ENCODE measurements at regions not wholly inside any gene's neighbourhood (a gene's known extent, or its start where the extent isn't known, plus 50 kb on each side); places are given as distances from the start of the nearest gene placed in this dataset.

GRCh38 chrX:39096599-39096998 lies 295.3 kb downstream of the MID1IP1 start:
- Histone ChIP-seq H3K18ac (ENCODE audit: low read depth in 1 of 2, low read length in 2 of 2) (no peak overlapping the region), H2BK15ac (ENCODE audit: low read depth, poor library complexity, severe bottlenecking) (no peak overlapping the region), H3K4me2 (ENCODE audit: low read length, poor library complexity, severe bottlenecking) (no peak overlapping the region), H3K79me1 (replicated peaks; ENCODE audit: low read length, poor library complexity, severe bottlenecking) (no peaks in the 10 kb centered on the region), H3K36me3 (ENCODE audit: control insufficient read depth in 1 of 2, insufficient read depth in 2 of 2, low read depth in 1 of 2, low read length in 2 of 2) (no peaks in the 10 kb centered on the region), H4K8ac (ENCODE audit: low read length) (no peak overlapping the region), H2BK12ac (ENCODE audit: low read length in 2 of 2) (no peak overlapping the region), H3K4me1 (ENCODE audit: control insufficient read depth, insufficient read depth, low read depth, low read length) (no peaks in the 10 kb centered on the region), H3K14ac (ENCODE audit: low read length in 2 of 2) (no peak overlapping the region), H2BK120ac (ENCODE audit: low read depth, low read length) (no peak overlapping the region), H2BK5ac (ENCODE audit: low read depth, low read length, poor library complexity, severe bottlenecking) (no peak overlapping the region), H2AK5ac (ENCODE audit: low read length, severe bottlenecking) (no peak overlapping the region), H3K27me3 (ENCODE audit: control insufficient read depth in 1 of 2, insufficient read depth in 1 of 2, low read length in 2 of 2) (no peaks in the 10 kb centered on the region), H2AFZ (ENCODE audit: low read depth, low read length) (no peak overlapping the region), H3K9ac (ENCODE audit: low read length) (no peak overlapping the region), H3K27ac (ENCODE audit: low read length, poor library complexity, severe bottlenecking) (no peak overlapping the region), H3K23ac (ENCODE audit: low read length in 2 of 2) (no peak overlapping the region), H4K91ac (ENCODE audit: low read length) (no peak overlapping the region), H3K4ac (ENCODE audit: low read depth in 1 of 2, low read length in 2 of 2) (no peak overlapping the region), H3K9me3 (ENCODE audit: control insufficient read depth, low read length) (no peaks in the 10 kb centered on the region), H3K4me3 (ENCODE audit: insufficient read depth in 1 of 2, low read depth in 1 of 2, low read length in 2 of 2) (no peak overlapping the region)
- WGBS, result 46% methylated on average over 1 of the region's 1 CpG
- no peak for DNase-seq

DNA sequence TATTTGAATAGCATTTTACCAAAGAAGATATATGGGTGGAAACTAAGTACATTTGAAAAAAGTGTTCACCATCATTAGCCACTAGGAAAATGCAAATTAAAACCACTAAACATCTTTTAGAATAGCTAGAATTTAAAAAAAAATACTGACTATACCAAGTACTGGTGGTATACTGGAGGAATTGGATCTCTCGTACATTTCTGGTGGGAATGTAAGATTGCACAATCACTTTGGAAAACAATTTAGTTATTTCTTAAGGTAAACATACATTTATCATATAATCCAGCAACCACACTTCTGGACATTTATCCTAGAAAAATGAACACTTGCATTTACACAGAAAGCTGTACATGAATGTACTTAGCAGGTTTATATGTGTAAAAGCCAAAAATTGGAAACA lies 303.5 kb downstream of the MID1IP1 start:
- Histone ChIP-seq H3K27ac (ENCODE audit: low read length, poor library complexity, severe bottlenecking) (no peak overlapping the region), H3K9ac (ENCODE audit: low read length) (no peak overlapping the region), H3K9me3 (ENCODE audit: control insufficient read depth, low read length) (peaks cover 19% of the 10 kb centered on the region), H2BK5ac (ENCODE audit: low read depth, low read length, poor library complexity, severe bottlenecking) (no peak overlapping the region), H4K8ac (ENCODE audit: low read length) (no peak overlapping the region), H3K79me1 (replicated peaks; ENCODE audit: low read length, poor library complexity, severe bottlenecking) (no peaks in the 10 kb centered on the region), H3K4me1 (ENCODE audit: control insufficient read depth, insufficient read depth, low read depth, low read length) (no peaks in the 10 kb centered on the region), H2BK120ac (ENCODE audit: low read depth, low read length) (no peak overlapping the region), H3K4me2 (ENCODE audit: low read length, poor library complexity, severe bottlenecking) (no peak overlapping the region), H3K27me3 (ENCODE audit: control insufficient read depth in 1 of 2, insufficient read depth in 1 of 2, low read length in 2 of 2) (no peaks in the 10 kb centered on the region), H3K18ac (ENCODE audit: low read depth in 1 of 2, low read length in 2 of 2) (no peak overlapping the region), H3K4me3 (ENCODE audit: insufficient read depth in 1 of 2, low read depth in 1 of 2, low read length in 2 of 2) (no peak overlapping the region), H3K4ac (ENCODE audit: low read depth in 1 of 2, low read length in 2 of 2) (no peak overlapping the region), H3K14ac (ENCODE audit: low read length in 2 of 2) (no peak overlapping the region), H2BK15ac (ENCODE audit: low read depth, poor library complexity, severe bottlenecking) (no peak overlapping the region), H4K91ac (ENCODE audit: low read length) (no peak overlapping the region), H2AK5ac (ENCODE audit: low read length, severe bottlenecking) (no peak overlapping the region), H3K23ac (ENCODE audit: low read length in 2 of 2) (no peak overlapping the region), H3K36me3 (ENCODE audit: control insufficient read depth in 1 of 2, insufficient read depth in 2 of 2, low read depth in 1 of 2, low read length in 2 of 2) (no peaks in the 10 kb centered on the region), H2BK12ac (ENCODE audit: low read length in 2 of 2) (no peak overlapping the region), H2AFZ (ENCODE audit: low read depth, low read length) (no peak overlapping the region)
- DNase-seq, result no peak
- no CpG with 5 or more reads among the region's 1 CpG for WGBS

- Histone ChIP-seq H3K4me3 (ENCODE audit: insufficient read depth in 1 of 2, low read depth in 1 of 2, low read length in 2 of 2) (no peak overlapping the region), H3K36me3 (ENCODE audit: control insufficient read depth in 1 of 2, insufficient read depth in 2 of 2, low read depth in 1 of 2, low read length in 2 of 2) (no peaks in the 10 kb centered on the region), H2BK5ac (ENCODE audit: low read depth, low read length, poor library complexity, severe bottlenecking) (no peak overlapping the region), H3K23ac (ENCODE audit: low read length in 2 of 2) (no peak overlapping the region), H3K4me2 (ENCODE audit: low read length, poor library complexity, severe bottlenecking) (no peak overlapping the region), H4K8ac (ENCODE audit: low read length) (no peak overlapping the region), H2BK15ac (ENCODE audit: low read depth, poor library complexity, severe bottlenecking) (no peak overlapping the region), H4K91ac (ENCODE audit: low read length) (no peak overlapping the region), H2AK5ac (ENCODE audit: low read length, severe bottlenecking) (no peak overlapping the region), H3K27ac (ENCODE audit: low read length, poor library complexity, severe bottlenecking) (no peak overlapping the region), H3K4ac (ENCODE audit: low read depth in 1 of 2, low read length in 2 of 2) (no peak overlapping the region), H3K4me1 (ENCODE audit: control insufficient read depth, insufficient read depth, low read depth, low read length) (no peaks in the 10 kb centered on the region), H2AFZ (ENCODE audit: low read depth, low read length) (no peak overlapping the region), H2BK12ac (ENCODE audit: low read length in 2 of 2) (no peak overlapping the region), H3K9me3 (ENCODE audit: control insufficient read depth, low read length) (peaks cover 54% of the 10 kb centered on the region), H3K27me3 (ENCODE audit: control insufficient read depth in 1 of 2, insufficient read depth in 1 of 2, low read length in 2 of 2) (no peaks in the 10 kb centered on the region), H3K9ac (ENCODE audit: low read length) (no peak overlapping the region), H3K18ac (ENCODE audit: low read depth in 1 of 2, low read length in 2 of 2) (no peak overlapping the region), H3K14ac (ENCODE audit: low read length in 2 of 2) (no peak overlapping the region), H2BK120ac (ENCODE audit: low read depth, low read length) (no peak overlapping the region), H3K79me1 (replicated peaks; ENCODE audit: low read length, poor library complexity, severe bottlenecking) (no peaks in the 10 kb centered on the region)
- 63% methylated on average over 1 of the region's 3 CpGs for WGBS
- no peak for DNase-seq
Measured at GRCh38 chrX:39112143-39112542, 310.9 kb downstream of the MID1IP1 start.

- Histone ChIP-seq H3K23ac (ENCODE audit: low read length in 2 of 2) (no peak overlapping the region), H3K27me3 (ENCODE audit: control insufficient read depth in 1 of 2, insufficient read depth in 1 of 2, low read length in 2 of 2) (peaks cover 0 to 5% of the 10 kb centered on the region in 2 experiments), H2BK120ac (ENCODE audit: low read depth, low read length) (no peak overlapping the region), H2BK5ac (ENCODE audit: low read depth, low read length, poor library complexity, severe bottlenecking) (no peak overlapping the region), H3K27ac (ENCODE audit: low read length, poor library complexity, severe bottlenecking) (no peak overlapping the region), H2AFZ (ENCODE audit: low read depth, low read length) (no peak overlapping the region), H3K14ac (ENCODE audit: low read length in 2 of 2) (no peak overlapping the region), H4K91ac (ENCODE audit: low read length) (no peak overlapping the region), H3K4ac (ENCODE audit: low read depth in 1 of 2, low read length in 2 of 2) (no peak overlapping the region), H3K4me2 (ENCODE audit: low read length, poor library complexity, severe bottlenecking) (no peak overlapping the region), H3K36me3 (ENCODE audit: control insufficient read depth in 1 of 2, insufficient read depth in 2 of 2, low read depth in 1 of 2, low read length in 2 of 2) (no peaks in the 10 kb centered on the region), H2BK15ac (ENCODE audit: low read depth, poor library complexity, severe bottlenecking) (no peak overlapping the region), H4K8ac (ENCODE audit: low read length) (no peak overlapping the region), H3K9me3 (ENCODE audit: control insufficient read depth, low read length) (peaks cover 31% of the 10 kb centered on the region), H3K79me1 (replicated peaks; ENCODE audit: low read length, poor library complexity, severe bottlenecking) (no peaks in the 10 kb centered on the region), H2BK12ac (ENCODE audit: low read length in 2 of 2) (no peak overlapping the region), H3K9ac (ENCODE audit: low read length) (no peak overlapping the region), H2AK5ac (ENCODE audit: low read length, severe bottlenecking) (no peak overlapping the region), H3K18ac (ENCODE audit: low read depth in 1 of 2, low read length in 2 of 2) (no peak overlapping the region), H3K4me1 (ENCODE audit: control insufficient read depth, insufficient read depth, low read depth, low read length) (no peaks in the 10 kb centered on the region), H3K4me3 (ENCODE audit: insufficient read depth in 1 of 2, low read depth in 1 of 2, low read length in 2 of 2) (no peak overlapping the region)
- DNase-seq, result no peak
Measured at GRCh38 chrX:39115166-39115565, 313.9 kb downstream of the MID1IP1 start.
